Right lobe of liver (tissue), 4 donors: ENCODE measurements at regions not wholly inside any gene's neighbourhood (a gene's known extent, or its start where the extent isn't known, plus 50 kb on each side); places are given as distances from the start of the nearest gene placed in this dataset.

Experiments used
- POLR2A ChIP-seq: fragments of 450-650 bp; IDR thresholded peaks from one replicate; pipeline ENCODE4 v1.6.1; 2017; ENCODE audit warnings: antibody characterized with exemption, mild to moderate bottlenecking
- TF ChIP-seq, protein P1 (sequence below), 4 donors: fragments of 200-600 bp in 3 of 4; fragments of 450-650 bp in 1 of 4; IDR thresholded peaks; one replicate each; pipeline versions ENCODE4 v1.5.1 to v1.8.0; 2016 to 2022; ENCODE audit warnings: antibody characterized with exemption in 4 of 4, mild to moderate bottlenecking in 2 of 4
- donor health status: DM: no; HTN: no; CAD: no.
- donor health status: DM: no; HTN: no; CAD: no.
- donor health status: DM: no; HTN: yes; CAD: no.

DNA sequence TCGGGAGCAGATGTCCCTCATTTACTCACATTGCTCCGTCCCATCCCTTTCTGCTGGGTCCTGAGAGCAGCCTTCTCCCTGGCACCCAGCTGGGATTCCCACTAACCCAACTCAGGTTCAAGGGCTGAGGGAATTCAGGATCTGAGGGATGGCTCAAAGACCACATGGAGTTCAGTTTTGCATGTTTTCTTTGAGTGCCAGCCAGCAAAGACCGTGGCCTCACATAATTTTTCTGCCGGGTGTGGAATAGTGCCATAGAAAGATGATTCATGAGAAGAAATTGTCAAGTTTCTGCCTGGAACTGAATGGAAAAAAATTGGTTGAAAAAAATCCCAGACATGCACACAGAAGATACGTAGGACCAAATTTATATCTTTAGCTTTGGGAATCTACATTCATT, 168.6 kb downstream of the CD83 start:
- TF ChIP-seq, protein P1, sequence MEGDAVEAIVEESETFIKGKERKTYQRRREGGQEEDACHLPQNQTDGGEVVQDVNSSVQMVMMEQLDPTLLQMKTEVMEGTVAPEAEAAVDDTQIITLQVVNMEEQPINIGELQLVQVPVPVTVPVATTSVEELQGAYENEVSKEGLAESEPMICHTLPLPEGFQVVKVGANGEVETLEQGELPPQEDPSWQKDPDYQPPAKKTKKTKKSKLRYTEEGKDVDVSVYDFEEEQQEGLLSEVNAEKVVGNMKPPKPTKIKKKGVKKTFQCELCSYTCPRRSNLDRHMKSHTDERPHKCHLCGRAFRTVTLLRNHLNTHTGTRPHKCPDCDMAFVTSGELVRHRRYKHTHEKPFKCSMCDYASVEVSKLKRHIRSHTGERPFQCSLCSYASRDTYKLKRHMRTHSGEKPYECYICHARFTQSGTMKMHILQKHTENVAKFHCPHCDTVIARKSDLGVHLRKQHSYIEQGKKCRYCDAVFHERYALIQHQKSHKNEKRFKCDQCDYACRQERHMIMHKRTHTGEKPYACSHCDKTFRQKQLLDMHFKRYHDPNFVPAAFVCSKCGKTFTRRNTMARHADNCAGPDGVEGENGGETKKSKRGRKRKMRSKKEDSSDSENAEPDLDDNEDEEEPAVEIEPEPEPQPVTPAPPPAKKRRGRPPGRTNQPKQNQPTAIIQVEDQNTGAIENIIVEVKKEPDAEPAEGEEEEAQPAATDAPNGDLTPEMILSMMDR (IDR thresholded peaks at IDR 0.05): no peak
- no peak for TF ChIP-seq POLR2A
